CD14-positive monocyte (primary cell): ENCODE measurements at regions not wholly inside any gene's neighbourhood (a gene's known extent, or its start where the extent isn't known, plus 50 kb on each side); places are given as distances from the start of the nearest gene placed in this dataset.

Experiments used
- DNase-seq, 3 donors: peaks; one replicate each; pipeline ENCODE4 v3.0.0-alpha.2; 2011 to 2022
- H2AFZ ChIP-seq: 2 replicates; pipeline ENCODE4 v1.6.0; 2012; ENCODE audit warnings: mild to moderate bottlenecking, low read depth, low read length, inconsistent platforms; ENCODE audit not compliant: insufficient read depth, poor library complexity, severe bottlenecking
- H3K27ac ChIP-seq, 2 donors: 1 replicate in 1 of 2; 2 replicates in 1 of 2; pipeline ENCODE4 v1.5.1; 2012 to 2013; ENCODE audit warnings: low read length in 2 of 2, control low read depth in 1 of 2, inconsistent platforms in 1 of 2, low read depth in 1 of 2, mild to moderate bottlenecking in 1 of 2
- H3K27me3 ChIP-seq, 2 donors: one replicate each; pipeline versions ENCODE4 v1.6.0 to v1.6.1; 2011 to 2013; ENCODE audit warnings: low read length in 2 of 2; ENCODE audit not compliant: control insufficient read depth in 2 of 2, insufficient read depth in 2 of 2
- H3K36me3 ChIP-seq, 2 donors: replicated peaks in 1 of 2; 1 replicate in 1 of 2; 2 replicates in 1 of 2; pipeline versions ENCODE4 v1.5.1 to v1.6.1; 2012 to 2013; ENCODE audit warnings: low read length in 2 of 2, control low read depth in 1 of 2, inconsistent platforms in 1 of 2, mild to moderate bottlenecking in 1 of 2; ENCODE audit not compliant: insufficient read depth in 2 of 2, control insufficient read depth in 1 of 2
- H3K4me1 ChIP-seq, 2 donors: 1 replicate in 1 of 2; 2 replicates in 1 of 2; pipeline versions ENCODE4 v1.5.1 to v1.6.1; 2012 to 2013; ENCODE audit warnings: low read length in 2 of 2, control low read depth in 1 of 2, inconsistent platforms in 1 of 2, mild to moderate bottlenecking in 1 of 2, moderate library complexity in 1 of 2; ENCODE audit not compliant: insufficient read depth in 2 of 2, control insufficient read depth in 1 of 2
- H3K4me2 ChIP-seq: replicated peaks from 2 replicates; pipeline ENCODE3; 2012; ENCODE audit warnings: low read length, moderate library complexity, mild to moderate bottlenecking; ENCODE audit not compliant: poor library complexity, severe bottlenecking; ENCODE audit errors: extremely low read depth
- H3K4me3 ChIP-seq, 3 experiments: fragments of 200-600 bp in 1 of 3; sonication (generic) in 1 of 3; replicated peaks in 1 of 3; 1 replicate in 2 of 3; 2 replicates in 1 of 3; pipeline ENCODE4 v1.5.1; 2011 to 2013; ENCODE audit warnings: low read length in 3 of 3, mild to moderate bottlenecking in 3 of 3, control low read depth in 2 of 3, low read depth in 2 of 3, inconsistent platforms in 1 of 3, moderate library complexity in 1 of 3
- H3K79me2 ChIP-seq: 2 replicates; pipeline ENCODE4 v1.6.0; 2012; ENCODE audit warnings: mild to moderate bottlenecking, control low read depth, inconsistent platforms, low read length, moderate library complexity; ENCODE audit not compliant: insufficient read depth
- H3K9ac ChIP-seq: 2 replicates; pipeline ENCODE4 v1.6.0; 2017; ENCODE audit warnings: low read length, mild to moderate bottlenecking; ENCODE audit not compliant: insufficient read depth, poor library complexity, severe bottlenecking
- H3K9me3 ChIP-seq, 2 donors: replicated peaks in 1 of 2; 1 replicate in 1 of 2; 2 replicates in 1 of 2; pipeline versions ENCODE4 v1.5.1 to v1.6.1; 2012 to 2013; ENCODE audit warnings: low read length in 2 of 2, control low read depth in 1 of 2; ENCODE audit not compliant: control insufficient read depth in 1 of 2, insufficient read depth in 1 of 2
- H4K20me1 ChIP-seq: 2 replicates; pipeline ENCODE4 v1.6.0; 2012; ENCODE audit warnings: mild to moderate bottlenecking, low read length, control low read depth, moderate library complexity; ENCODE audit not compliant: insufficient read depth
- H3K27ac Mint-ChIP-seq, 7 donors: one replicate each; pipeline ENCODE4 v1.8.0; 2020; ENCODE audit warnings: mild to moderate bottlenecking in 7 of 7, mixed read lengths in 7 of 7, moderate library complexity in 6 of 7, inconsistent platforms in 2 of 7
- H3K27me3 Mint-ChIP-seq, 3 donors: one replicate each; pipeline ENCODE4 v1.8.0; 2021 to 2022; ENCODE audit warnings: low read depth in 3 of 3, mild to moderate bottlenecking in 3 of 3, mixed read lengths in 3 of 3, moderate library complexity in 3 of 3, inconsistent platforms in 1 of 3
- H3K36me3 Mint-ChIP-seq, 2 donors: one replicate each; pipeline ENCODE4 v1.8.0; 2020; ENCODE audit warnings: mixed read lengths in 2 of 2, inconsistent platforms in 1 of 2, mild to moderate bottlenecking in 1 of 2
- H3K4me1 Mint-ChIP-seq: one replicate; pipeline ENCODE4 v1.8.0; 2020; ENCODE audit warnings: mild to moderate bottlenecking, mixed read lengths
- H3K4me3 Mint-ChIP-seq, 2 donors: one replicate each; pipeline ENCODE4 v1.8.0; 2020; ENCODE audit warnings: mild to moderate bottlenecking in 2 of 2, mixed read lengths in 2 of 2, moderate library complexity in 1 of 2
- H3K9me3 Mint-ChIP-seq, 7 donors: one replicate each; pipeline ENCODE4 v1.8.0; 2020 to 2022; ENCODE audit warnings: mixed read lengths in 7 of 7, mild to moderate bottlenecking in 6 of 7, moderate library complexity in 6 of 7, inconsistent platforms in 2 of 7
- WGBS: methylation state at CpG from one replicate; pipeline ENCODE4 v1.1.5; 2013; ENCODE audit warnings: missing lambda C conversion rate; ENCODE audit not compliant: insufficient coverage; 5-methylcytosine and 5-hydroxymethylcytosine counted together
- intact Hi-C, 2 donors: fragments of 100-400 bp; cut with micrococcal nuclease; formaldehyde crosslinking; loops; one replicate each; pipeline versions ENCODE4 v1.15.0 to v1.15.1; 2023
- TF ChIP-seq, protein P1 (sequence below): fragments of 200-600 bp; IDR thresholded peaks from one replicate; pipeline ENCODE4 v1.8.0; 2022; ENCODE audit warnings: antibody characterized with exemption, mild to moderate bottlenecking

GRCh38 chr5:169385636-169386035 lies 84.7 kb upstream of the SLIT3 start:
- intact Hi-C loops = no loop called here
- H2AFZ ChIP-seq = no peak overlapping the region
- no peak overlapping the region for H3K9ac ChIP-seq
- no peaks in the 10 kb centered on the region for H3K36me3 Mint-ChIP-seq
- no peak overlapping the region for H3K27ac Mint-ChIP-seq
- no peaks in the 10 kb centered on the region for H4K20me1 ChIP-seq
- H3K9me3 Mint-ChIP-seq = peaks cover 0 to 7% (median 2%) of the 10 kb centered on the region in 7 donors
- H3K4me3 Mint-ChIP-seq = no peak overlapping the region
- H3K4me1 Mint-ChIP-seq = no peaks in the 10 kb centered on the region
- H3K9me3 ChIP-seq = no peaks in the 10 kb centered on the region
- DNase-seq = no peak
- H3K4me1 ChIP-seq = no peaks in the 10 kb centered on the region
- H3K27me3 ChIP-seq = no peaks in the 10 kb centered on the region
- H3K27me3 Mint-ChIP-seq = peaks cover 0 to 2% (median 0%) of the 10 kb centered on the region in 3 donors
- H3K36me3 ChIP-seq = no peaks in the 10 kb centered on the region
- H3K27ac ChIP-seq = no peak overlapping the region
- H3K79me2 ChIP-seq = no peaks in the 10 kb centered on the region
- no peak overlapping the region for H3K4me2 ChIP-seq
- no peak overlapping the region for H3K4me3 ChIP-seq
- TF ChIP-seq, protein P1, sequence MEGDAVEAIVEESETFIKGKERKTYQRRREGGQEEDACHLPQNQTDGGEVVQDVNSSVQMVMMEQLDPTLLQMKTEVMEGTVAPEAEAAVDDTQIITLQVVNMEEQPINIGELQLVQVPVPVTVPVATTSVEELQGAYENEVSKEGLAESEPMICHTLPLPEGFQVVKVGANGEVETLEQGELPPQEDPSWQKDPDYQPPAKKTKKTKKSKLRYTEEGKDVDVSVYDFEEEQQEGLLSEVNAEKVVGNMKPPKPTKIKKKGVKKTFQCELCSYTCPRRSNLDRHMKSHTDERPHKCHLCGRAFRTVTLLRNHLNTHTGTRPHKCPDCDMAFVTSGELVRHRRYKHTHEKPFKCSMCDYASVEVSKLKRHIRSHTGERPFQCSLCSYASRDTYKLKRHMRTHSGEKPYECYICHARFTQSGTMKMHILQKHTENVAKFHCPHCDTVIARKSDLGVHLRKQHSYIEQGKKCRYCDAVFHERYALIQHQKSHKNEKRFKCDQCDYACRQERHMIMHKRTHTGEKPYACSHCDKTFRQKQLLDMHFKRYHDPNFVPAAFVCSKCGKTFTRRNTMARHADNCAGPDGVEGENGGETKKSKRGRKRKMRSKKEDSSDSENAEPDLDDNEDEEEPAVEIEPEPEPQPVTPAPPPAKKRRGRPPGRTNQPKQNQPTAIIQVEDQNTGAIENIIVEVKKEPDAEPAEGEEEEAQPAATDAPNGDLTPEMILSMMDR = no peak

GRCh38 chr5:169384661-169385060 lies 83.7 kb upstream of the SLIT3 start:
- H3K9me3 Mint-ChIP-seq = peaks cover 0 to 7% (median 2%) of the 10 kb centered on the region in 7 donors
- Histone ChIP-seq H3K27ac (no peak overlapping the region), H4K20me1 (no peaks in the 10 kb centered on the region), H3K9me3 (no peaks in the 10 kb centered on the region), H3K4me2 (no peak overlapping the region), H3K4me3 (no peak overlapping the region), H3K36me3 (no peaks in the 10 kb centered on the region), H2AFZ (no peak overlapping the region), H3K27me3 (no peaks in the 10 kb centered on the region), H3K4me1 (no peaks in the 10 kb centered on the region), H3K9ac (no peak overlapping the region), H3K79me2 (no peaks in the 10 kb centered on the region)
- DNase-seq = no peak
- no peak overlapping the region for H3K27ac Mint-ChIP-seq
- H3K27me3 Mint-ChIP-seq = peaks cover 0 to 2% (median 0%) of the 10 kb centered on the region in 3 donors
- intact Hi-C loops = no loop called here
- H3K36me3 Mint-ChIP-seq = no peaks in the 10 kb centered on the region
- WGBS = 55% methylated on average over 2 of the region's 5 CpGs
- no peak overlapping the region for H3K4me3 Mint-ChIP-seq
- TF ChIP-seq, protein P1 = no peak
- no peaks in the 10 kb centered on the region for H3K4me1 Mint-ChIP-seq
